ENCODE measurements at regions not wholly inside any gene's neighbourhood (a gene's known extent, or its start where the extent isn't known, plus 50 kb on each side); places are given as distances from the start of the nearest gene placed in this dataset.

GRCh38 chr1:73034271-73034670, 751.9 kb upstream of the NEGR1 start:
- H3K27me3 Mint-ChIP-seq, result no peaks in the 10 kb centered on the region
- H3K4me3 Mint-ChIP-seq, result no peak overlapping the region
- POLR2A ChIA-PET (ENCODE audit: partially characterized antibody), result no interaction called here

GRCh38 chr1:73033640-73034039, 751.3 kb upstream of the NEGR1 start:
- no peak overlapping the region for H3K4me3 Mint-ChIP-seq
- H3K27ac Mint-ChIP-seq, result no peak overlapping the region

More at GRCh38 chr1:73034271-73034670, 751.9 kb upstream of the NEGR1 start:
- Histone ChIP-seq H3K4me1 (ENCODE audit: insufficient read depth, low read length) (no peaks in the 10 kb centered on the region), H3K27me3 (ENCODE audit: insufficient read depth, low read length) (no peaks in the 10 kb centered on the region), H3K27ac (ENCODE audit: low read depth, low read length) (no peak overlapping the region), H3K4me3 (ENCODE audit: low read length in 2 of 2) (no peak overlapping the region), H3K9me3 (ENCODE audit: control insufficient read depth in 1 of 2, low read length in 2 of 2) (no peaks in the 10 kb centered on the region), H3K36me3 (ENCODE audit: insufficient read depth, low read length) (no peaks in the 10 kb centered on the region)
- H3K36me3 Mint-ChIP-seq, result no peaks in the 10 kb centered on the region
- no peaks in the 10 kb centered on the region for H3K4me1 Mint-ChIP-seq
- intact Hi-C loops (cut with micrococcal nuclease), result no loop called here
- DNase-seq, result no peak
- H3K27ac Mint-ChIP-seq, result no peak overlapping the region
- CTCF ChIA-PET (ENCODE audit: partially characterized antibody), result no interaction called here
- peaks cover 0 to 9% (median 2%) of the 10 kb centered on the region in 8 donors for H3K9me3 Mint-ChIP-seq

GRCh38 chr1:73029571-73029970, 747.2 kb upstream of the NEGR1 start:
- Mint-ChIP-seq H3K27me3 (no peaks in the 10 kb centered on the region), H3K4me1 (no peaks in the 10 kb centered on the region), H3K27ac (no peak overlapping the region), H3K9me3 (peaks cover 0 to 9% (median 4%) of the 10 kb centered on the region in 8 donors), H3K36me3 (no peaks in the 10 kb centered on the region), H3K4me3 (no peak overlapping the region)
- no peaks in the 10 kb centered on the region for H3K4me1 ChIP-seq (ENCODE audit: insufficient read depth, low read length)
- no peaks in the 10 kb centered on the region for H3K27me3 ChIP-seq (ENCODE audit: insufficient read depth, low read length)
- intact Hi-C loops (cut with micrococcal nuclease), result no loop called here
- H3K36me3 ChIP-seq (ENCODE audit: insufficient read depth, low read length), result no peaks in the 10 kb centered on the region
- H3K27ac ChIP-seq (ENCODE audit: low read depth, low read length), result no peak overlapping the region
- CTCF ChIA-PET (ENCODE audit: partially characterized antibody), result no interaction called here
- H3K9me3 ChIP-seq (ENCODE audit: control insufficient read depth in 1 of 2, low read length in 2 of 2), result no peaks in the 10 kb centered on the region
- POLR2A ChIA-PET (ENCODE audit: partially characterized antibody), result no interaction called here
- no peak for DNase-seq
- H3K4me3 ChIP-seq (ENCODE audit: low read length in 2 of 2), result no peak overlapping the region

More at GRCh38 chr1:73033640-73034039, 751.3 kb upstream of the NEGR1 start:
- ChIA-PET CTCF (ENCODE audit: partially characterized antibody) (no interaction called here), POLR2A (ENCODE audit: partially characterized antibody) (no interaction called here)
- no peak overlapping the region for H3K27ac ChIP-seq (ENCODE audit: low read depth, low read length)
- Mint-ChIP-seq H3K36me3 (no peaks in the 10 kb centered on the region), H3K9me3 (peaks cover 0 to 9% (median 2%) of the 10 kb centered on the region in 8 donors), H3K27me3 (no peaks in the 10 kb centered on the region), H3K4me1 (no peaks in the 10 kb centered on the region)
- no peaks in the 10 kb centered on the region for H3K4me1 ChIP-seq (ENCODE audit: insufficient read depth, low read length)
- DNase-seq, result no peak
- no peaks in the 10 kb centered on the region for H3K9me3 ChIP-seq (ENCODE audit: control insufficient read depth in 1 of 2, low read length in 2 of 2)
- no peaks in the 10 kb centered on the region for H3K27me3 ChIP-seq (ENCODE audit: insufficient read depth, low read length)
- no peaks in the 10 kb centered on the region for H3K36me3 ChIP-seq (ENCODE audit: insufficient read depth, low read length)
- intact Hi-C loops (cut with micrococcal nuclease), result no loop called here
- no peak overlapping the region for H3K4me3 ChIP-seq (ENCODE audit: low read length in 2 of 2)

- H3K27ac ChIP-seq (ENCODE audit: low read depth, low read length), result no peak overlapping the region
- ChIA-PET CTCF (ENCODE audit: partially characterized antibody) (no interaction called here), POLR2A (ENCODE audit: partially characterized antibody) (no interaction called here)
- no peak overlapping the region for H3K4me3 ChIP-seq (ENCODE audit: low read length in 2 of 2)
- intact Hi-C loops (cut with micrococcal nuclease), result no loop called here
- no peaks in the 10 kb centered on the region for H3K9me3 ChIP-seq (ENCODE audit: control insufficient read depth in 1 of 2, low read length in 2 of 2)
- no peaks in the 10 kb centered on the region for H3K36me3 ChIP-seq (ENCODE audit: insufficient read depth, low read length)
- Mint-ChIP-seq H3K4me3 (no peak overlapping the region), H3K27ac (no peak overlapping the region), H3K27me3 (no peaks in the 10 kb centered on the region), H3K4me1 (no peaks in the 10 kb centered on the region), H3K36me3 (no peaks in the 10 kb centered on the region), H3K9me3 (peaks cover 0 to 5% (median 3%) of the 10 kb centered on the region in 8 donors)
- DNase-seq, result no peak
- H3K4me1 ChIP-seq (ENCODE audit: insufficient read depth, low read length), result no peaks in the 10 kb centered on the region
- H3K27me3 ChIP-seq (ENCODE audit: insufficient read depth, low read length), result no peaks in the 10 kb centered on the region
Measured at GRCh38 chr1:73026114-73026513, 743.8 kb upstream of the NEGR1 start.

- Mint-ChIP-seq H3K27me3 (no peaks in the 10 kb centered on the region), H3K4me3 (no peak overlapping the region), H3K36me3 (no peaks in the 10 kb centered on the region), H3K9me3 (peaks cover 1 to 6% (median 3%) of the 10 kb centered on the region in 8 donors), H3K4me1 (no peaks in the 10 kb centered on the region), H3K27ac (no peak overlapping the region)
- no peak for DNase-seq
- no peaks in the 10 kb centered on the region for H3K9me3 ChIP-seq (ENCODE audit: control insufficient read depth in 1 of 2, low read length in 2 of 2)
- CTCF ChIA-PET (ENCODE audit: partially characterized antibody), result no interaction called here
- H3K27ac ChIP-seq (ENCODE audit: low read depth, low read length), result no peak overlapping the region
- H3K27me3 ChIP-seq (ENCODE audit: insufficient read depth, low read length), result no peaks in the 10 kb centered on the region
- H3K4me1 ChIP-seq (ENCODE audit: insufficient read depth, low read length), result no peaks in the 10 kb centered on the region
- POLR2A ChIA-PET (ENCODE audit: partially characterized antibody), result no interaction called here
- intact Hi-C loops (cut with micrococcal nuclease), result no loop called here
- H3K36me3 ChIP-seq (ENCODE audit: insufficient read depth, low read length), result no peaks in the 10 kb centered on the region
- no peak overlapping the region for H3K4me3 ChIP-seq (ENCODE audit: low read length in 2 of 2)
Measured at GRCh38 chr1:73009938-73010337, 727.6 kb upstream of the NEGR1 start.

GRCh38 chr1:73009311-73009710, 727.0 kb upstream of the NEGR1 start:
- intact Hi-C loops (cut with micrococcal nuclease), result no loop called here

GRCh38 chr1:72997624-72998023, 715.3 kb upstream of the NEGR1 start:
- CTCF ChIA-PET (ENCODE audit: partially characterized antibody), result no interaction called here
- no peak overlapping the region for H3K27ac Mint-ChIP-seq
- H3K27ac ChIP-seq (ENCODE audit: low read depth, low read length), result no peak overlapping the region

More at GRCh38 chr1:73009311-73009710, 727.0 kb upstream of the NEGR1 start:
- Histone ChIP-seq H3K36me3 (ENCODE audit: insufficient read depth, low read length) (no peaks in the 10 kb centered on the region), H3K4me1 (ENCODE audit: insufficient read depth, low read length) (no peaks in the 10 kb centered on the region), H3K4me3 (ENCODE audit: low read length in 2 of 2) (no peak overlapping the region), H3K27me3 (ENCODE audit: insufficient read depth, low read length) (no peaks in the 10 kb centered on the region), H3K9me3 (ENCODE audit: control insufficient read depth in 1 of 2, low read length in 2 of 2) (no peaks in the 10 kb centered on the region), H3K27ac (ENCODE audit: low read depth, low read length) (no peak overlapping the region)
- Mint-ChIP-seq H3K27me3 (no peaks in the 10 kb centered on the region), H3K9me3 (peaks cover 1 to 6% (median 4%) of the 10 kb centered on the region in 8 donors), H3K4me1 (no peaks in the 10 kb centered on the region), H3K4me3 (no peak overlapping the region), H3K36me3 (no peaks in the 10 kb centered on the region), H3K27ac (no peak overlapping the region)
- no peak for DNase-seq
- ChIA-PET CTCF (ENCODE audit: partially characterized antibody) (no interaction called here), POLR2A (ENCODE audit: partially characterized antibody) (no interaction called here)

GRCh38 chr1:72997041-72997440, 714.7 kb upstream of the NEGR1 start:
- POLR2A ChIA-PET (ENCODE audit: partially characterized antibody), result no interaction called here
- no peak for DNase-seq
- Histone ChIP-seq H3K27ac (ENCODE audit: low read depth, low read length) (no peak overlapping the region), H3K4me3 (ENCODE audit: low read length in 2 of 2) (no peak overlapping the region), H3K4me1 (ENCODE audit: insufficient read depth, low read length) (no peaks in the 10 kb centered on the region), H3K27me3 (ENCODE audit: insufficient read depth, low read length) (no peaks in the 10 kb centered on the region), H3K36me3 (ENCODE audit: insufficient read depth, low read length) (no peaks in the 10 kb centered on the region), H3K9me3 (ENCODE audit: control insufficient read depth in 1 of 2, low read length in 2 of 2) (no peaks in the 10 kb centered on the region)
- no peak overlapping the region for H3K4me3 Mint-ChIP-seq
- H3K4me1 Mint-ChIP-seq, result no peaks in the 10 kb centered on the region
- H3K9me3 Mint-ChIP-seq, result peaks cover 0 to 14% (median 5%) of the 10 kb centered on the region in 8 donors
- no peaks in the 10 kb centered on the region for H3K27me3 Mint-ChIP-seq
- no peaks in the 10 kb centered on the region for H3K36me3 Mint-ChIP-seq
- no peak overlapping the region for H3K27ac Mint-ChIP-seq
- CTCF ChIA-PET (ENCODE audit: partially characterized antibody), result no interaction called here
- intact Hi-C loops (cut with micrococcal nuclease), result no loop called here

More at GRCh38 chr1:72997624-72998023, 715.3 kb upstream of the NEGR1 start:
- no peaks in the 10 kb centered on the region for H3K4me1 Mint-ChIP-seq
- H3K4me3 Mint-ChIP-seq, result no peak overlapping the region
- POLR2A ChIA-PET (ENCODE audit: partially characterized antibody), result no interaction called here
- no peaks in the 10 kb centered on the region for H3K27me3 Mint-ChIP-seq
- peaks cover 0 to 12% (median 4%) of the 10 kb centered on the region in 8 donors for H3K9me3 Mint-ChIP-seq
- Histone ChIP-seq H3K4me1 (ENCODE audit: insufficient read depth, low read length) (no peaks in the 10 kb centered on the region), H3K36me3 (ENCODE audit: insufficient read depth, low read length) (no peaks in the 10 kb centered on the region), H3K4me3 (ENCODE audit: low read length in 2 of 2) (no peak overlapping the region), H3K9me3 (ENCODE audit: control insufficient read depth in 1 of 2, low read length in 2 of 2) (no peaks in the 10 kb centered on the region), H3K27me3 (ENCODE audit: insufficient read depth, low read length) (no peaks in the 10 kb centered on the region)
- no peaks in the 10 kb centered on the region for H3K36me3 Mint-ChIP-seq
- intact Hi-C loops (cut with micrococcal nuclease), result no loop called here
- DNase-seq, result no peak
